Heart left ventricle (tissue), 13 donors: ENCODE measurements at regions not wholly inside any gene's neighbourhood (a gene's known extent, or its start where the extent isn't known, plus 50 kb on each side); places are given as distances from the start of the nearest gene placed in this dataset.
"Not testable (repeated sequence)": the region's sequence is repeated elsewhere in the genome, so short reads cannot be mapped to it uniquely, and the experiment has no call there.

Experiments used
- POLR2A ChIP-seq, 2 donors: fragments of 450-650 bp; IDR thresholded peaks; one replicate each; pipeline ENCODE4 v1.6.1; 2017; ENCODE audit warnings: antibody characterized with exemption in 2 of 2, mild to moderate bottlenecking in 2 of 2, moderate library complexity in 2 of 2
- TF ChIP-seq, protein P1 (sequence below), 12 donors: fragments of 200-600 bp; sonication (generic) in 4 of 12; IDR thresholded peaks; one replicate each; pipeline versions ENCODE4 v1.5.0 to v1.8.0; 2018 to 2022; ENCODE audit warnings: antibody characterized with exemption in 12 of 12, mild to moderate bottlenecking in 5 of 12
- donor health status: ischemic (EF 13 %, LVEDD 7.1; RV severe dilation, severe dysfunction).
- donor health status: DM: no; HTN: yes; CAD: no.
- donor health status: DM: no; HTN: no; CAD: no.
- donor health status: ischemic (EF 25% LVEDD 6.9; RV normal size, moderate dysfunction).
- donor health status: ischemic (EF 25% LVEDD 5.7; RV mildly dilated, moderate dysfunction).
- donor health status: ischemic (EF 35%, LVEDD 5.7; RV mildly dilated, moderate dysfunction).
- donor health status: nonischemic (EF 11% LVEDD 7.7; RV severe dilation, severe dysfunction).
- donor health status: DM: yes; HTN: yes; CAD: no.
- donor health status: PGD.
- donor health status: ischemic (EF 29% LVEDD 5.4; RV normal size, mild dysfunction).
- donor health status: nonischemic (EF 23%, LVEDD 6.1; RV moderate dilation, normal function).

DNA sequence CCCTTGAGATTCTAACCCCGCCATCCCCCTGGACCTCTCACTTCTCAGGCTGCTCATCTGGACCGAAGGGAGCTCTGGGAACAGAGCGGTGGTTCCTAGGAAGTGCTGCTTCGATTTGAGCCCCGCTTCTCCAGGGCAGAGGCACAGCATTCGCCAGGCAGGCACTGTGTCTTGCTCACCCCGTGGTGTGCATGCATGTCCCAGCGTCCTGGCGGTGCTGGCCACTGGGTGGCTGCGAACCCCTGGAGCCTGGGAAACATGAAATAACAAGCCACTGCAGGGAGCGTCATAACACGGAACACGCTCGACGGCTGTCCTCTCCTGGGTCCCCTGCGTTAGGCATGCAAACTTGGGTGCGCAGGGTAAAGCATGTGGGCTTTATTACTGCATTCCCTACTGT, 4040.3 kb upstream of the TPTE start:
- TF ChIP-seq, protein P1, sequence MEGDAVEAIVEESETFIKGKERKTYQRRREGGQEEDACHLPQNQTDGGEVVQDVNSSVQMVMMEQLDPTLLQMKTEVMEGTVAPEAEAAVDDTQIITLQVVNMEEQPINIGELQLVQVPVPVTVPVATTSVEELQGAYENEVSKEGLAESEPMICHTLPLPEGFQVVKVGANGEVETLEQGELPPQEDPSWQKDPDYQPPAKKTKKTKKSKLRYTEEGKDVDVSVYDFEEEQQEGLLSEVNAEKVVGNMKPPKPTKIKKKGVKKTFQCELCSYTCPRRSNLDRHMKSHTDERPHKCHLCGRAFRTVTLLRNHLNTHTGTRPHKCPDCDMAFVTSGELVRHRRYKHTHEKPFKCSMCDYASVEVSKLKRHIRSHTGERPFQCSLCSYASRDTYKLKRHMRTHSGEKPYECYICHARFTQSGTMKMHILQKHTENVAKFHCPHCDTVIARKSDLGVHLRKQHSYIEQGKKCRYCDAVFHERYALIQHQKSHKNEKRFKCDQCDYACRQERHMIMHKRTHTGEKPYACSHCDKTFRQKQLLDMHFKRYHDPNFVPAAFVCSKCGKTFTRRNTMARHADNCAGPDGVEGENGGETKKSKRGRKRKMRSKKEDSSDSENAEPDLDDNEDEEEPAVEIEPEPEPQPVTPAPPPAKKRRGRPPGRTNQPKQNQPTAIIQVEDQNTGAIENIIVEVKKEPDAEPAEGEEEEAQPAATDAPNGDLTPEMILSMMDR (IDR thresholded peaks at IDR 0.05) = not testable (repeated sequence)
- not testable (repeated sequence) for TF ChIP-seq POLR2A (IDR thresholded peaks at IDR 0.05)
